ENCODE measurements at regions not wholly inside any gene's neighbourhood (a gene's known extent, or its start where the extent isn't known, plus 50 kb on each side); places are given as distances from the start of the nearest gene placed in this dataset.

DNA sequence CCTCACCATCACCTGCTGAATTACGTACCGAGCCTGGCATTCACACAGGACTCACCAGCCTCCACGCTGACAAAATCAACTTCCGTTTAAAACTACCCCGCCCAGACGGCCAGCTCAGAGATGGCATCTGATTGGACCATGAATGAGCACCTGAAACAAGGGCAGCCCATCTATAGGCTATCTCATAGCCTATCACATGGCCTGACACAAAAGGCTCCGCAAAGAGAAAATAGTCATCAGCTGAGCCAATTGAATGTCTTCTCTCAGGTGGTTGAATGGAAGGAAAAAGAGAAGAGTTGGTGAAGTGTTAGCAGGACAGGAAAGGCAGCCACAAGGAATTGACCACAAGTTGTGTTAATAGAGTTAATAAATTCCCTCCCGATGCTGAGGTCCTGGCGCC, 50.6 kb upstream of the ZC3H12A start:
- no peak for DNase-seq (ENCODE audit: low read depth in 2 of 3, low spot score in 1 of 3)

DNA sequence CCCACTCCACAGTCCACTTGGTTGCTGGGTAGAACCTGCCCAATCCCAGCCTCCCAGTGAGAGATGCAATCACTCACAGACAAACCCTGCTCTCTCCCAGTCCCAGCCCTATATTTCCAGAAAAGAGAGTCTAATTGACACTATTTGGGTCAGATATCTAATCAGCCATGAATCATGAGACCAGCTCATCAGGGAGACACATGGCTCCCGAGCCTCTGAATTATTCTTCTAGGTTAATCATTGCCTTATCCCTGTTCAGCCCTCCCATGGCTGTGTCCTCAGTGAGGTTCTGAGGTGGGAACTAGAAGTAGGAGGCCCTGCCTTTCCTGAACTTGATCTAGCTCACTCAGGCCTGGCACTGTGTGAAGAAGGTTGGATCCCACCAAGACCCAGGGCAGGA, 49.9 kb upstream of the ZC3H12A start:
- no peak for DNase-seq (ENCODE audit: low read depth in 2 of 3, low spot score in 1 of 3)
